ENCODE measurements at regions not wholly inside any gene's neighbourhood (a gene's known extent, or its start where the extent isn't known, plus 50 kb on each side); places are given as distances from the start of the nearest gene placed in this dataset.

DNA sequence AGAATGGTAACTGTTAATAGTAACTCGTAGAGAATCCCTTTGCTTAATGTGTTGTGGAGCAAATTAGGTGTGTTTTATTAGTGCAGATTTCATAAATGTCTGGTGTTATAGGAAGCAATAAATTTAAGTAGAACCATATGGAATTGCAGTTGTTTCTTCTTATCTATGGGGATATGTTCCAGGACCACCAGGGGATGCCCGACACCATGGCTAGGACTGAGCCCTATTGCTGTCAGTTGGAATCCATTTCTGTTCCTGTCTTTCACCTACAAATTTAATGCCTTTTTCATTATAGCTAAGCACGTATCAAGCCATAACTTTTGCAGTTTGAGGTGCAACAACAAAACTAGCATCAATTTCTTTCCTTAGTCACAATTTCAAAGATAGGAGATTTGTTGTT, 72.5 kb downstream of the DDIT4L start:
- Histone ChIP-seq H3K4me2 (ENCODE audit: insufficient read depth, low read length) (no peak overlapping the region), H3K4me1 (ENCODE audit: control insufficient read depth, extremely low read depth, insufficient read depth, low read length) (no peaks in the 10 kb centered on the region), H3K27ac (ENCODE audit: insufficient read depth, low read depth, low read length) (no peak overlapping the region), H3K36me3 (ENCODE audit: control insufficient read depth in 2 of 2, extremely low read depth in 1 of 2, insufficient read depth in 2 of 2, low read length in 2 of 2) (no peaks in the 10 kb centered on the region), H3K9me3 (replicated peaks; ENCODE audit: control insufficient read depth, insufficient read depth, low read length) (no peaks in the 10 kb centered on the region), H3K4me3 (replicated peaks in 1 of 3; ENCODE audit: insufficient read depth in 1 of 3, low read depth in 1 of 3, low read length in 3 of 3) (no peak overlapping the region), H3K9me1 (replicated peaks; ENCODE audit: control insufficient read depth, extremely low read depth, insufficient read depth, low read length) (no peaks in the 10 kb centered on the region), H3K79me2 (ENCODE audit: control insufficient read depth, insufficient read depth, low read length) (no peaks in the 10 kb centered on the region), H4K20me1 (replicated peaks; ENCODE audit: control insufficient read depth, extremely low read depth, insufficient read depth, low read length) (no peaks in the 10 kb centered on the region), H2AFZ (ENCODE audit: low read depth, low read length) (no peak overlapping the region), H3K27me3 (ENCODE audit: control insufficient read depth in 2 of 2, insufficient read depth in 2 of 2, low read length in 2 of 2) (no peaks in the 10 kb centered on the region), H3K9ac (replicated peaks; ENCODE audit: extremely low read depth, insufficient read depth, low read length) (no peak overlapping the region)
- no TSS peak for BruUV-seq (replicated peaks)
- FAIRE-seq (no peak), DNase-seq (ENCODE audit: low read depth, low spot score) (peak; percentile 14)
- dilution Hi-C loops (cut with MboI; ENCODE audit: extremely low pct_ligation_motif_present, low sequenced_read_pairs): no loop called here
- intact Hi-C loops (cut with micrococcal nuclease): no loop called here
- ChIA-PET CTCF (no interaction called here), POLR2A (no interaction called here)
- TF ChIP-seq, protein P1, sequence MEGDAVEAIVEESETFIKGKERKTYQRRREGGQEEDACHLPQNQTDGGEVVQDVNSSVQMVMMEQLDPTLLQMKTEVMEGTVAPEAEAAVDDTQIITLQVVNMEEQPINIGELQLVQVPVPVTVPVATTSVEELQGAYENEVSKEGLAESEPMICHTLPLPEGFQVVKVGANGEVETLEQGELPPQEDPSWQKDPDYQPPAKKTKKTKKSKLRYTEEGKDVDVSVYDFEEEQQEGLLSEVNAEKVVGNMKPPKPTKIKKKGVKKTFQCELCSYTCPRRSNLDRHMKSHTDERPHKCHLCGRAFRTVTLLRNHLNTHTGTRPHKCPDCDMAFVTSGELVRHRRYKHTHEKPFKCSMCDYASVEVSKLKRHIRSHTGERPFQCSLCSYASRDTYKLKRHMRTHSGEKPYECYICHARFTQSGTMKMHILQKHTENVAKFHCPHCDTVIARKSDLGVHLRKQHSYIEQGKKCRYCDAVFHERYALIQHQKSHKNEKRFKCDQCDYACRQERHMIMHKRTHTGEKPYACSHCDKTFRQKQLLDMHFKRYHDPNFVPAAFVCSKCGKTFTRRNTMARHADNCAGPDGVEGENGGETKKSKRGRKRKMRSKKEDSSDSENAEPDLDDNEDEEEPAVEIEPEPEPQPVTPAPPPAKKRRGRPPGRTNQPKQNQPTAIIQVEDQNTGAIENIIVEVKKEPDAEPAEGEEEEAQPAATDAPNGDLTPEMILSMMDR (IDR thresholded peaks at IDR 0.05; ENCODE audit: extremely low read depth in 1 of 2, insufficient read depth in 1 of 2, low read depth in 1 of 2, low read length in 2 of 2): peak in 1 of 2 donors; percentile 18
- TF ChIP-seq JUN (IDR thresholded peaks at IDR 0.05; ENCODE audit: borderline replicate concordance, insufficient read depth, insufficient read length, low read depth): no peak

DNA sequence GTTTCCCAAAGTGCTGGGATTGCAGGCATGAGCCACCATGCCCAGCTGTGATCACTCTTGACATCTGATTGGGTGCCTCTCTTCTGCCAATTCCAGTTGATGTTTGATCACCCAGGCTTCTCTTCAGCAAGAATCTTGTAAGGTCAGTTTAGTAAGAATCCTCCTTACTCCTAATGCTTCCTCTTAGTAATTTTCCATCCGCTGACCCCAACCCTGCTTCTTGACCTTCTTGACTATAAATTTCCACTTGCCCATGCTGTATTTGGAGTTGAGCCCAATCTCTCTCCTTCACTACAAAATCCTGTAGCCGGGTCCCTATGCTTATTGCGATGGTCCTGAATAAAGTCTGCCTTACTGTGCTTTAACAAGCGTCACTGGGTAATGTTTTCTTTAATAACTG, 75.4 kb downstream of the DDIT4L start:
- dilution Hi-C loops (cut with MboI; ENCODE audit: extremely low pct_ligation_motif_present, low sequenced_read_pairs): no loop called here
- H3K4me3 ChIP-seq (replicated peaks in 1 of 3; ENCODE audit: insufficient read depth in 1 of 3, low read depth in 1 of 3, low read length in 3 of 3): no peak overlapping the region
- FAIRE-seq: no peak

More for the DNA sequence above, 75.4 kb downstream of the DDIT4L start:
- BruUV-seq (replicated peaks): no TSS peak
- intact Hi-C loops (cut with micrococcal nuclease): no loop called here
- H3K79me2 ChIP-seq (ENCODE audit: control insufficient read depth, insufficient read depth, low read length): no peaks in the 10 kb centered on the region
- no peak overlapping the region for H3K9ac ChIP-seq (replicated peaks; ENCODE audit: extremely low read depth, insufficient read depth, low read length)
- POLR2A ChIA-PET: no interaction called here
- CTCF ChIA-PET: no interaction called here
- no peak overlapping the region for H3K27ac ChIP-seq (ENCODE audit: insufficient read depth, low read depth, low read length)
- H4K20me1 ChIP-seq (replicated peaks; ENCODE audit: control insufficient read depth, extremely low read depth, insufficient read depth, low read length): no peaks in the 10 kb centered on the region
- peak; percentile 49 for DNase-seq (ENCODE audit: low read depth, low spot score)
- no peaks in the 10 kb centered on the region for H3K36me3 ChIP-seq (ENCODE audit: control insufficient read depth in 2 of 2, extremely low read depth in 1 of 2, insufficient read depth in 2 of 2, low read length in 2 of 2)
- no peak overlapping the region for H2AFZ ChIP-seq (ENCODE audit: low read depth, low read length)
- TF ChIP-seq POLR2A (IDR thresholded peaks at IDR 0.05; ENCODE audit: low read depth, low read length) (no peak), JUN (IDR thresholded peaks at IDR 0.05; ENCODE audit: borderline replicate concordance, insufficient read depth, insufficient read length, low read depth) (no peak), FOS (IDR thresholded peaks at IDR 0.05; ENCODE audit: borderline replicate concordance, insufficient read depth, low read length) (no peak), EZH2 (IDR thresholded peaks at IDR 0.05; ENCODE audit: borderline replicate concordance, low read depth, low read length, severe bottlenecking) (no peak), GATA2 (IDR thresholded peaks at IDR 0.05; ENCODE audit: insufficient read depth, insufficient read length, low read depth, low read length) (no peak), MYC (IDR thresholded peaks at IDR 0.05; ENCODE audit: low read depth, low read length) (no peak), POLR2AphosphoS5 (IDR thresholded peaks at IDR 0.05; ENCODE audit: insufficient read depth, low read depth, low read length) (no peak)
- TF ChIP-seq, protein P1 (IDR thresholded peaks at IDR 0.05; ENCODE audit: extremely low read depth in 1 of 2, insufficient read depth in 1 of 2, low read depth in 1 of 2, low read length in 2 of 2): no peak
- TF ChIP-seq, protein P2, sequence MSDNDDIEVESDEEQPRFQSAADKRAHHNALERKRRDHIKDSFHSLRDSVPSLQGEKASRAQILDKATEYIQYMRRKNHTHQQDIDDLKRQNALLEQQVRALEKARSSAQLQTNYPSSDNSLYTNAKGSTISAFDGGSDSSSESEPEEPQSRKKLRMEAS (IDR thresholded peaks at IDR 0.05; ENCODE audit: insufficient read depth, insufficient read length): no peak
- no peak overlapping the region for H3K4me2 ChIP-seq (ENCODE audit: insufficient read depth, low read length)
- no peaks in the 10 kb centered on the region for H3K4me1 ChIP-seq (ENCODE audit: control insufficient read depth, extremely low read depth, insufficient read depth, low read length)
- no peaks in the 10 kb centered on the region for H3K9me3 ChIP-seq (replicated peaks; ENCODE audit: control insufficient read depth, insufficient read depth, low read length)
- no peaks in the 10 kb centered on the region for H3K27me3 ChIP-seq (ENCODE audit: control insufficient read depth in 2 of 2, insufficient read depth in 2 of 2, low read length in 2 of 2)
- no peaks in the 10 kb centered on the region for H3K9me1 ChIP-seq (replicated peaks; ENCODE audit: control insufficient read depth, extremely low read depth, insufficient read depth, low read length)
